ENCODE measurements at regions not wholly inside any gene's neighbourhood (a gene's known extent, or its start where the extent isn't known, plus 50 kb on each side); places are given as distances from the start of the nearest gene placed in this dataset.
"Not testable (repeated sequence)": the region's sequence is repeated elsewhere in the genome, so short reads cannot be mapped to it uniquely, and the experiment has no call there.

- no peak for DNase-seq
These were observed 781.6 kb downstream of the ETS1 start for GRCh38 chr11:127805771-127806170.

GRCh38 chr11:127804747-127805400 lies 782.5 kb downstream of the ETS1 start:
- DNase-seq: no peak

GRCh38 chr11:127803755-127804154 lies 783.6 kb downstream of the ETS1 start:
- DNase-seq: no peak

GRCh38 chr11:127800989-127801688 lies 786.2 kb downstream of the ETS1 start:
- no peak for DNase-seq

- no peak for DNase-seq
These were observed 792.0 kb downstream of the ETS1 start for GRCh38 chr11:127795326-127795725.

GRCh38 chr11:127791844-127792243 lies 791.3 kb upstream of the KIRREL3 start:
- DNase-seq: no peak

- DNase-seq: no peak
These were observed 790.0 kb upstream of the KIRREL3 start for GRCh38 chr11:127790592-127790991.

- no peak for DNase-seq
These were observed 789.4 kb upstream of the KIRREL3 start for GRCh38 chr11:127789927-127790326.

- DNase-seq: not testable (repeated sequence)
These were observed 772.4 kb upstream of the KIRREL3 start for GRCh38 chr11:127772938-127773337.

- not testable (repeated sequence) for DNase-seq
These were observed 768.4 kb upstream of the KIRREL3 start for GRCh38 chr11:127768931-127769330.

- no peak for DNase-seq
These were observed 766.2 kb upstream of the KIRREL3 start for GRCh38 chr11:127766734-127767133.

GRCh38 chr11:127738771-127739286 lies 738.3 kb upstream of the KIRREL3 start:
- DNase-seq: no peak

GRCh38 chr11:127737499-127737898 lies 736.9 kb upstream of the KIRREL3 start:
- no peak for DNase-seq

- DNase-seq: no peak
These were observed 733.0 kb upstream of the KIRREL3 start for GRCh38 chr11:127733552-127733951.

GRCh38 chr11:127726367-127726766 lies 725.8 kb upstream of the KIRREL3 start:
- DNase-seq: no peak

GRCh38 chr11:127723714-127724113 lies 723.1 kb upstream of the KIRREL3 start:
- DNase-seq: no peak

GRCh38 chr11:127713226-127713625 lies 712.7 kb upstream of the KIRREL3 start:
- DNase-seq: no peak

GRCh38 chr11:127711748-127712147 lies 711.2 kb upstream of the KIRREL3 start:
- no peak for DNase-seq

- DNase-seq: no peak
These were observed 710.3 kb upstream of the KIRREL3 start for GRCh38 chr11:127710831-127711230.

GRCh38 chr11:127709960-127710359 lies 709.4 kb upstream of the KIRREL3 start:
- no peak for DNase-seq

- no peak for DNase-seq
These were observed 693.1 kb upstream of the KIRREL3 start for GRCh38 chr11:127693686-127694085.

GRCh38 chr11:127683321-127683720 lies 682.8 kb upstream of the KIRREL3 start:
- DNase-seq: no peak

GRCh38 chr11:127679816-127680545 lies 679.4 kb upstream of the KIRREL3 start:
- no peak for DNase-seq

- DNase-seq: no peak
These were observed 678.1 kb upstream of the KIRREL3 start for GRCh38 chr11:127678631-127679030.

Data from inflammatory macrophage (primary cell).